AG04449 (cell line): ENCODE measurements at regions not wholly inside any gene's neighbourhood (a gene's known extent, or its start where the extent isn't known, plus 50 kb on each side); places are given as distances from the start of the nearest gene placed in this dataset.

Experiments
- CTCF ChIA-PET: fragments of 350-600 bp; formaldehyde crosslinking; extraction: SDS; loops from one replicate; lab custom pipeline; 2021; ENCODE audit warnings: antibody characterized with exemption; lab: Yijun Ruan, JAX
- POLR2A ChIA-PET: fragments of 400-600, 350-600 bp; formaldehyde crosslinking; extraction: SDS; loops from one replicate; lab custom pipeline; 2020; ENCODE audit warnings: antibody characterized with exemption, inconsistent platforms; lab: Yijun Ruan, JAX
- DNase-seq: peaks from one replicate; pipeline ENCODE4 v3.0.0-alpha.2; 2010; ENCODE audit warnings: low read depth, low spot score
- H3K4me3 ChIP-seq: 2 replicates; pipeline ENCODE4 v1.5.1; 2011; ENCODE audit warnings: low read depth, mild to moderate bottlenecking, control low read depth, low read length
- CTCF ChIP-seq: IDR thresholded peaks from one replicate; pipeline ENCODE4 v1.5.1; 2011; ENCODE audit warnings: mild to moderate bottlenecking, moderate library complexity, low read length, control low read depth, inconsistent platforms; ENCODE audit not compliant: insufficient read depth; ENCODE audit errors: missing control alignments

DNA sequence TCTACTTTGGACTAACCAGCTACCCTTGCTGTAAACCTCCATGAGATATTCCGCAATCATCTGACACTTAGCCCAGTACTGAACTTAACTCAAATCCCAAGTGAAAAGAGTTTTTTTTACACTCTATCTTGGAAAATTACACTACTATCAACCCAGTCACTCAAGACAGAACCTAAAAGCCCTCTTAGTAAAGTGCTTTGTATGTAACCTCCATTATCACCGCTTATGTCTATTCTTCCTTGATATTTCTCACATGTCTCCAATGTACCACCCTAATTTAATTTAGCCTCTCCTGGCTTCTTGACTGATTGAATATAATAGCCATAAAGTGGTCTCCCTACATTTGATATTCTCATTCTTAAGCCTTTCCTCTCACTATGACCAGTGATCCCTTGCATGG is 168.8 kb upstream of the SYT1 start:
- ChIA-PET POLR2A (no interaction called here), CTCF (no interaction called here)
- TF ChIP-seq CTCF, result no peak
- no peak for DNase-seq
- no peak overlapping the region for H3K4me3 ChIP-seq

- ChIA-PET POLR2A (no interaction called here), CTCF (no interaction called here)
- TF ChIP-seq CTCF, result no peak
- DNase-seq, result no peak
- H3K4me3 ChIP-seq, result no peak overlapping the region
Observed at GRCh38 chr12:78696267-78696666, 168.3 kb upstream of the SYT1 start.

GRCh38 chr12:78697817-78698415 is 166.7 kb upstream of the SYT1 start:
- DNase-seq, result no peak
- ChIA-PET CTCF (no interaction called here), POLR2A (no interaction called here)

GRCh38 chr12:78698747-78699146 is 165.8 kb upstream of the SYT1 start:
- no peak for TF ChIP-seq CTCF
- no peak overlapping the region for H3K4me3 ChIP-seq
- ChIA-PET POLR2A (no interaction called here), CTCF (no interaction called here)
- no peak for DNase-seq

More at GRCh38 chr12:78697817-78698415, 166.7 kb upstream of the SYT1 start:
- no peak overlapping the region for H3K4me3 ChIP-seq
- TF ChIP-seq CTCF, result no peak

DNA sequence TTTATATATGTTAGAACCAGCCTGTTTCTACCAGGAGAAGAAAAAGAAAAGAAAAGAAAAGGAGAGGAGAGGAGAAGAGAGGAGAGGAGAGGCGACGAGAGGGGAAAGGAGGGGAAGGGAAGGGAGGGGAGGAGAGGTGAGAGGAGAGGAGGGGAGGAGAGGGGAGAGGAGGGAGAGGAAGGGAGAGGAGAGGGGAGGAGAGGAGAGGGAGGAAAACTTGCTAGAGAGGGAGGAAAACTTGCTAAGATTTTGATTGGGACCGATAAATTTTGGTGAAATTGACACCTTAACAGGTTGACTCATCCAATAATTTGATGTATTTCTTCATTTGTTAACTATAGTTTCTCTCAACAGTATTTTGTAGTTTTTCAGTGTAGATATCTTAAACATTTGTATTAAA is 164.0 kb upstream of the SYT1 start:
- no peak for TF ChIP-seq CTCF
- no peak overlapping the region for H3K4me3 ChIP-seq
- no peak for DNase-seq
- CTCF ChIA-PET, result no interaction called here
- POLR2A ChIA-PET, result no interaction called here

DNA sequence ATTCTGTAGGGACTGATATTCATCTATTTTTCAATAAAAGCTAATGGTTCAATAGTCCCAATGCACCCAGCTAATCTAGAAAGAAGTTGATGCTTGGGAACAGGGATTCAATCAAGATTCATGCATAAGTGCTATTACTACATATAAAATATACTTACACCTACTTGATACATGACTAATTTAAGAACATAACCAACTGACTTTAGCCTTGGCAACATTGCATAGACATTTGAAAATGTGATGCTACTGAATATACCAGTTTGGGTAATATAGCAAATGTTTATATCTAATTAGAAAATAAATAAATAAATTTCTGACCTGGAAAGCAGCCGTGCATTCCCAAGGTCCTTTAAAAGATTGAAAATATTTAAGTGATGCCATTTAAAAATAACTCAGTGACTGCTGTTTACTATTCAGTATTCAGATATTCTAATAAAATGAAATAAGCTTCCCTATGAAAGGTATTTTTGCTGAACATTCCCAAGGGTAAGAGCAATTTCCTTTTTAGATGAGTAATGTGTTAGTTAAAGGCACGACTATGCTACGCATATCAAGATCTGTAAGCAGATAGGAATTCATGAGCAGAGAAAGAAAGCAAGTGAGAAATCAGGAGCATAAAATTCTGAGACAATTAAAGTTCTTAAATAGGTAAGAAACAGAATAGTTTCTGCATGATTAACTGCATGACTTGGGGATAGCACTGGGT is 160.6 kb upstream of the SYT1 start:
- CTCF ChIA-PET, result interaction anchor here (1.4 kb wide), 1 partner anchor 523 kb away, joined by 4 read pairs; no protein-coding TSS in a partner anchor
- DNase-seq, result peak; percentile 73

More for the DNA sequence above, 160.6 kb upstream of the SYT1 start:
- POLR2A ChIA-PET, result interaction anchor here (1.1 kb wide), 1 partner anchor 19 kb away, joined by 3 read pairs; no protein-coding TSS in a partner anchor
- TF ChIP-seq CTCF, result no peak
- no peak overlapping the region for H3K4me3 ChIP-seq
